Keratinocyte (primary cell): ENCODE measurements at regions not wholly inside any gene's neighbourhood (a gene's known extent, or its start where the extent isn't known, plus 50 kb on each side); places are given as distances from the start of the nearest gene placed in this dataset.

Source experiments
- CTCF ChIP-seq, 3 experiments: IDR thresholded peaks in 1 of 3; conservative IDR thresholded peaks in 1 of 3; optimal IDR thresholded peaks in 1 of 3; 2 replicates in 2 of 3; 3 replicates in 1 of 3; pipeline versions ENCODE3 to v1.5.1; 2011; ENCODE audit warnings: low read length in 3 of 3, mild to moderate bottlenecking in 3 of 3, moderate library complexity in 2 of 3, control low read depth in 1 of 3, inconsistent platforms in 1 of 3; ENCODE audit not compliant: insufficient read depth in 2 of 3; ENCODE audit errors: extremely low read depth in 1 of 3
- EZH2 ChIP-seq: IDR thresholded peaks from one replicate; pipeline ENCODE4 v1.6.1; 2012; ENCODE audit warnings: inconsistent platforms, mild to moderate bottlenecking, low read length, moderate library complexity

GRCh38 chr15:39106950-39107349 lies 473.9 kb upstream of the THBS1 start:
- TF ChIP-seq EZH2 (no peak), CTCF (optimal IDR thresholded peaks at IDR 0.05 in 1 of 3, IDR thresholded peaks at IDR 0.05 in 1 of 3, conservative IDR thresholded peaks at IDR 0.05 in 1 of 3; ENCODE audit: extremely low read depth in 1 of 3, insufficient read depth in 2 of 3, low read length in 3 of 3) (no peak)
